Motor neuron (in vitro differentiated cells): ENCODE measurements at regions not wholly inside any gene's neighbourhood (a gene's known extent, or its start where the extent isn't known, plus 50 kb on each side); places are given as distances from the start of the nearest gene placed in this dataset.

Source experiments
- ATAC-seq, 8 experiments: fragments of 200-7000 bp; cut with Tn5 transposase; replicated peaks in 6 of 8; 2 replicates each; pipeline ENCODE4 v1.8.0; 2021; ENCODE audit warnings: mild to moderate bottlenecking in 8 of 8, moderate library complexity in 8 of 8
- H3K27ac ChIP-seq, 2 donors: fragments of 250-450 bp; sonication (Bioruptor Pico); 2 replicates each; pipeline ENCODE4 v1.9.0; 2021; ENCODE audit warnings: antibody characterized with exemption in 2 of 2, mild to moderate bottlenecking in 2 of 2, moderate library complexity in 1 of 2
- H3K4me1 ChIP-seq, 2 donors: fragments of 250-450 bp; sonication (Bioruptor Pico); replicated peaks in 1 of 2; 2 replicates each; pipeline ENCODE4 v1.6.1; 2021; ENCODE audit warnings: antibody characterized with exemption in 2 of 2, mild to moderate bottlenecking in 2 of 2, moderate library complexity in 1 of 2
- H3K4me3 ChIP-seq, 5 donors: fragments of 250-450 bp; sonication (Bioruptor Pico); 2 replicates each; pipeline ENCODE4 v1.9.0; 2021; ENCODE audit warnings: antibody characterized with exemption in 5 of 5, mild to moderate bottlenecking in 5 of 5, moderate library complexity in 4 of 5
- WGBS, 10 experiments: fragments of 450-650 bp; shearing (Covaris generic); methylation state at CpG; one replicate each; pipeline ENCODE4 v1.0.0; 2022; 5-methylcytosine and 5-hydroxymethylcytosine counted together
- in situ Hi-C, 9 experiments: fragments of 400-800 bp; cut with MboI; loops; one replicate each; pipeline ENCODE4 v1.15.0; 2021; ENCODE audit warnings: low sequenced_read_pairs in 9 of 9, low pct_unique_long_range_greater_than_20kb in 2 of 9; ENCODE audit not compliant: unreplicated experiment in 9 of 9

DNA sequence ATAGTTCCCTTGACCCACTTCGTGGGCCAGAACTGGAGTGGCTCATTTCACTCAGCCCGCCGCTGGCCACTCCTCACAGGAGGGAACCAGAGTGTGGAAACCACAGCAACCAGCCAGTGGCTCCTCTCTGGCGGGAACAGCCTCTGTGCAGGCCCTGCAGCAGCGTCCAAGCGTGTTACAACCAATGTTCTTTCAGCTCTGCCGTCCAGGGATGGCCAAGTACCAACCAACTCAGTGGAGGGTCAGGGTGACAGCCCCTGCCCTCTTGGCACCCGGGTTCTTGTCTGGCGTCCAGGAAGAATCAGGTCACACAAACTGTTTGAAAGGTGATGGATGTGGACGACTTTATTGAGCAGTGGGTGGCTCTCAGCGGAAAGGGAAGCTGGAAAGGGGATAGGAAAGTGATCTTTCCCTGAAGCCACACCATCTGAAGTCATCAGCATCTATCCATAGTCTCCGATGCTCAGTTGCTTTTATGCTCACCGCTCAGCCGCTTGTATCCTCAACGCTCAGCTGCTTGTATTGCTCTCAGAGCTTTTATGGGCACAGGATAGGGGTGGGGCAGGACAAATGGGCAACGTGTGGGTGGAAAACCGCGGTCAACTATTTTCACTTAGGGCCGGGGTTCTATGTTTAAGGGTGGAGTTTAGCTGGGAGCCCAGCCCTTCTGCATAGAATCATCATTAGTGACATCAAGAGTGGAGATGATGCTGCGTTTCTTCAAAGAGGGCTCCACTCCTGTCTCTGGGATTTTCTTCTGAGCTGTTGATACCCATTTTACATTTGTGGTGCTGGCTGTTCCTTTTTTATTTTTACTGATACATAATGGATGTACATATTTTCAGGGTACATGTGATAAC, 250.2 kb downstream of the RRAGC start:
- 11 to 100% (median 90%) methylated on average over 1 to 19 of the region's 20 CpGs for WGBS, 10 experiments
- in situ Hi-C loops: loop anchor here in 4 of 9 experiments (25.0 kb wide), 1 partner anchor 203 kb away; no protein-coding TSS in a partner anchor
- ATAC-seq: peak in 2 of 8 experiments; percentile 69 to 73

DNA sequence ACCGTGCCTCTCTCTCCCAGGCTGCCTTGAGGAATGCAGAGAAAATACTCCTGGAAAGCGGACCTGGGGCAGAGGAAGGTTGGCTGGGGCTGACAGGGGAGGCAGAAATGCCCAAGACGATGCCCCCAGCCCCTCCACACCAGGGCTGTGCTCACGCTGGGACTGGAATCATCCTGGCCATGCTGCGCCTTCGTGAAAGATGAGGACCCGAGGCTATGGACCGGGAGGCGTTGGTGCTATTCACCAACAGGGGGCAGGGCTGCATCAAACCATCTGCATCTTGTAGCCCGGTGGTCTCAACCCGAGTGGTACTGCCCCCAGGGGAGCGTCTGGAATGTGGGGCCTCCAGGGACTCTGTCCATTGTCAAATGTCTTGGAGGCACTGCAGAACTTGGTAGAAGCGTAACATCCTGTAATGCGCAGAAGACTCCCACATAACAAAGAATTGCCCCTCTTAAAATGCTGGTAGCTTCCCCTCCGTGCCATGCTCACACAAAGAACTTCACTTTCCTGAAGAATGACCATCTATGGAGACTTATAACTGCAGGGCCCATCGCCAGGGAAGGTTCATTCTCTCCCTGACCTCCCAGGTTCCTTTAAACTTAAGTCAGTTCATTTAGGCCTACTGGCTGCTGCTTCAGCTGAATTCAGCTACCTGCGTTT, 251.2 kb downstream of the RRAGC start:
- H3K4me3 ChIP-seq: no peak overlapping the region
- peaks cover 13 to 36% of the 10 kb centered on the region in 2 donors for H3K4me1 ChIP-seq
- no peak overlapping the region for H3K27ac ChIP-seq
- 30 to 95% (median 58%) methylated on average over 1 to 16 of the region's 17 CpGs; no CpG with 5 or more reads in 1 of the 10 experiments for WGBS, 10 experiments
- in situ Hi-C loops: loop anchor here in 4 of 9 experiments (25.0 kb wide), 1 partner anchor 204 kb away; no protein-coding TSS in a partner anchor
- peak in 7 of 8 experiments; percentile 23 to 82 (median 71) for ATAC-seq

More for the DNA sequence above, 250.2 kb downstream of the RRAGC start:
- Histone ChIP-seq H3K4me1 (peaks cover 13 to 40% of the 10 kb centered on the region in 2 donors), H3K4me3 (no peak overlapping the region), H3K27ac (no peak overlapping the region)

DNA sequence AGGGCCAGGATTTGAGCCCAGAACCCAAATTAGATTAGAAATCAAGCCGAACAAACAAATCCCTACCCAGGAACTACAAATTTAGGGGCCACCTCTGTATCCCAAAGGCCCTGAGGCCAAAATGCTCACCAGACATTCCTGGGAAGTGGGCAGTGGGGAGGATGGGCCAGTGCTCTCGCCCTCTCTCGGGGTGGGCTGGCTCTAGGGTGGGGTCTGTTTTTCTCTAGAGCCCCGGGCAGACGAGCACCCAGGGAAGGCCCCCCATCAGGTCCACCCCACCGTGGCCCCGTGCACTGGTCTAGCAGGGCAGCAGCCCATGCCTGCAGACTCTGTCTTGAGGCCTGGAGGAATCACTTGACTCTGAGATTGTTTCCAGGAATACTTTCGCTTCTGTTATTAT, 252.0 kb downstream of the RRAGC start:
- in situ Hi-C loops: loop anchor here in 4 of 9 experiments (25.0 kb wide), 1 partner anchor 205 kb away; no protein-coding TSS in a partner anchor
- 0 to 92% (median 87%) methylated on average over 1 to 8 of the region's 8 CpGs; no CpG with 5 or more reads in 5 of the 10 experiments for WGBS, 10 experiments
- Histone ChIP-seq H3K4me1 (peaks cover 13 to 36% of the 10 kb centered on the region in 2 donors), H3K27ac (no peak overlapping the region), H3K4me3 (no peak overlapping the region)
- peak in 1 of 8 experiments; percentile 32 for ATAC-seq

DNA sequence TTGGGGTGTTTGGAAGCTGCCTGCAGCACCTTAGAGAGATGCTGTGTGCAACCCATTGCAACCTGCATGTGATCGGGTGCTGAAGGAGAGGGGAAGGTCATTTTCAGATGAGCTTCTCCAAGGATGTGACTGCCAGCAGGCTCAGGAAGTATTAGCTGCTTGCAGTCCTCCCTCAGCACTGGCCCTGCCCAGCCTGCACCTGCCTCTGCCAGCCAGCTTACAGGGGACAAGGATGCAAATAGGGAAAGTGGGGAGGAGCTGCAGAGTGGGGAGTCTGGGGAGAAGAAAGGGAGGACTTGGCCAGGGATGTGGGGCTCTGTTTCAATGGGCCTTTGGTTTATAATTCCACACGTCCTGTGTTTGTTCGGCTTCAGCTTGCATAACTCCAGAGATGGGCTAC, 254.5 kb downstream of the RRAGC start:
- peak in 4 of 8 experiments; percentile 24 to 79 (median 67) for ATAC-seq
- in situ Hi-C loops: loop anchor here in 4 of 9 experiments (25.0 kb wide), 1 partner anchor 207 kb away; no protein-coding TSS in a partner anchor
- 20 to 100% (median 82%) methylated on average over 1 to 2 of the region's 3 CpGs; no CpG with 5 or more reads in 5 of the 10 experiments for WGBS, 10 experiments
- Histone ChIP-seq H3K4me1 (peaks cover 6 to 24% of the 10 kb centered on the region in 2 donors), H3K4me3 (no peak overlapping the region), H3K27ac (no peak overlapping the region)

DNA sequence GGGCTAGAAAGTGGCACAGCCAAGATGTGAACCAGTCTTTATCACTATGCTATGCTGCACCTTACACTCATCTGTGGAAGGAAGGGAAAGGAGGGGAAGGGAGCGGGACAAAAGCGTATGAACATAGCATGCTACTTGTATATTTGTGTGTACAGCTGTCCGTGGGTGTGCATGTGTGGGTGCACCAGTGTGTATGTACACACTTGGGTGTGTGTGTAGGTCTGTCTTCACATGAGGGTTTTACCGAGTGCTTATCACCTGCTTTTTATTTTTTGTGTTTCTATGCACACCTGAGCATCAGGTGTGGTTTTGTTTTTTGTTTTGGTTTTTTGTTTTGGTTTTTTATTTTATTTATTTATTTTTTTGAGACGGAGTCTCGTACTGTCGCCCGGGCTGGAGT, 255.7 kb downstream of the RRAGC start:
- in situ Hi-C loops: loop anchor here in 4 of 9 experiments (25.0 kb wide), 1 partner anchor 208 kb away; no protein-coding TSS in a partner anchor
- Histone ChIP-seq H3K4me1 (peaks cover 6 to 24% of the 10 kb centered on the region in 2 donors), H3K27ac (no peak overlapping the region), H3K4me3 (no peak overlapping the region)
- no peak for ATAC-seq
- WGBS, 10 experiments: 7 to 100% (median 69%) methylated on average over 1 to 8 of the region's 8 CpGs; no CpG with 5 or more reads in 1 of the 10 experiments

DNA sequence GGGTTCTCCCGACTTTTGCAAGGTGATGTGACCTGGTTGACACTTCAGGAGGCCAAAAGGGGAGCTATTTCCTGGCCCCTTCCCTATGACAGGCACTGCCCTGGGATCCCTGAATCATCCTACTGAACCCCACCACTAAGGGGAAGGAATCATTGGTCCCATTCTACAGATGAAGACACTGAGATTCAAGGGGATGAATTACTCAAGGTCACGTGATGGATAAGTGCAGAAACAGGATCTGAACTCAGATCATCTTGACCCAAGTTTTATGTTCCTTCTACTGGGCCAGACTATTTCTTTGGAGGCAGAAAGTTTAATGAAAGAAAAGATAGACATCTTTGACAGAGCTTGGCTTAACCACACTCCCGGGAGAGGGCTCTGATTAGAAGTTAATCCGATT, 258.7 kb downstream of the RRAGC start:
- ATAC-seq: no peak
- no peak overlapping the region for H3K27ac ChIP-seq
- in situ Hi-C loops: loop anchor here in 4 of 9 experiments (25.0 kb wide), 1 partner anchor 211 kb away; no protein-coding TSS in a partner anchor
- H3K4me1 ChIP-seq: peaks cover 4 to 6% of the 10 kb centered on the region in 2 donors
- no peak overlapping the region for H3K4me3 ChIP-seq
- WGBS, 10 experiments: 0 to 100% (median 60%) methylated on average over 3 to 4 of the region's 4 CpGs; no CpG with 5 or more reads in 2 of the 10 experiments

DNA sequence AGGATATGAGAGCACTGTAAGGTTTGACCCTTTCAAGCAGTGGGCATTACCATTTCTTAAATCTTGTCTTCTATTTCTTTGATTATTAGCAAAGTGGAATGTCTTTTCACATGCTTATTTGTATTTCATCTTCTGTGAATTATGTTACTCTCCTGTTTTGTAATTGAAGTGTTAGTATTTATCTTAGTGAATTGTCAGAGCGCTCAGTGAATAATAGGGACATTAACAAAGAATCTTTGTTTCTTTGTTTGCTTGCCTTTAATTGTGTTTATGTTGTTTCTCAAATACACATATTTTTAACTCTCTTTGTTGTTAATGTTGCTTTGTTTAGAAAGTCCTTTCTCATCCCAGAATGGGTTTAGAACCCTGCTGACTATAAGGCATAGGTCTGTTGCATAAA, 259.3 kb downstream of the RRAGC start:
- 0 to 100% (median 67%) methylated on average over 1 of the region's 1 CpG for WGBS, 10 experiments
- no peak overlapping the region for H3K27ac ChIP-seq
- peaks cover 4 to 6% of the 10 kb centered on the region in 2 donors for H3K4me1 ChIP-seq
- in situ Hi-C loops: loop anchor here in 4 of 9 experiments (25.0 kb wide), 1 partner anchor 212 kb away; no protein-coding TSS in a partner anchor
- no peak overlapping the region for H3K4me3 ChIP-seq
- ATAC-seq: no peak

DNA sequence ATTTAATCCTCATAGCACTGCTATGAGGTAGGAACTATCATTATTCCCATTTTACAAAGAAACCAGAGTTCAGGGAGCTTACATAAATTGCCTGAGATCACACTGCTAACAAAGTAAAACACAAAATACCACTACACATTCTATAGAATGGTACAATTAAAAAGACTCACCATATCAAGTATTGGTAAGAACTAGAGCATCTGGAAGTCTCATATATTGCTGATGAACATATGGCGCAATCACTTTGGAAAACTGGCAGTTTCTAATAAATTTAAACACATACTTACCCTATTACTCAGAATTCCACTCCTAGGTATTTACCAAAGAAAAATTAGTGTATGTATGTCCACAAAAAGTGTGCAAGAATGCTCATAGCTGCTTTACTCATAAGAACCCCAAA, 261.5 kb downstream of the RRAGC start:
- 57 to 100% (median 95%) methylated on average over 1 of the region's 1 CpG; no CpG with 5 or more reads in 4 of the 10 experiments for WGBS, 10 experiments
- H3K4me3 ChIP-seq: no peak overlapping the region
- H3K27ac ChIP-seq: no peak overlapping the region
- in situ Hi-C loops: loop anchor here in 1 of 9 experiments (25.0 kb wide), 1 partner anchor 561 kb away; the partner anchor contains the start of gene POU3F1
- no peak for ATAC-seq
- H3K4me1 ChIP-seq: no peaks in the 10 kb centered on the region

DNA sequence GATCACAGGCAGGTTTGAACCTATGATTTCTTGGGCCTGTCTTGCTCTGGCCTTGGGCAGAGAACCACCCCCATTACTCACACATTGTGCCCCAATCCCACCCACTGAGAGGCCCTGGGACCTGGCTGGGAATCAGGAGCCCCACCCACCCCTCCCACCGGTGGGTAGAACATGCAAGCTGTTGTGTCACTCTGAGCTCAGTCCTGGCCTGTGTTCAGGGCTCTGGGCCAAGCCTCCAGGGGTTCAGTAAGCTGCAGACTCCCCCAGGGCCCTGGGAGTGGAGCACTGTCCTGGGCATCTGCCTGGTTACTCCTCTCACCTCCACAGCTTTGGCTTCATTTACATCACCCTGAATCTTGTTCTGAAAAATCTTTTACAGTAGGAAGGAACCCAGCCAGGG, 270.5 kb downstream of the RRAGC start:
- whole genome bisulfite sequencing, 10 experiments: no CpG with 5 or more reads among the region's 1 CpG
- Histone ChIP-seq H3K27ac (no peak overlapping the region), H3K4me3 (no peak overlapping the region), H3K4me1 (no peaks in the 10 kb centered on the region)
- in situ Hi-C loops: loop anchor here in 1 of 9 experiments (25.0 kb wide), 1 partner anchor 552 kb away; the partner anchor contains the start of gene POU3F1
- peak in 3 of 8 experiments; percentile 90 to 96 (median 94) for ATAC-seq

DNA sequence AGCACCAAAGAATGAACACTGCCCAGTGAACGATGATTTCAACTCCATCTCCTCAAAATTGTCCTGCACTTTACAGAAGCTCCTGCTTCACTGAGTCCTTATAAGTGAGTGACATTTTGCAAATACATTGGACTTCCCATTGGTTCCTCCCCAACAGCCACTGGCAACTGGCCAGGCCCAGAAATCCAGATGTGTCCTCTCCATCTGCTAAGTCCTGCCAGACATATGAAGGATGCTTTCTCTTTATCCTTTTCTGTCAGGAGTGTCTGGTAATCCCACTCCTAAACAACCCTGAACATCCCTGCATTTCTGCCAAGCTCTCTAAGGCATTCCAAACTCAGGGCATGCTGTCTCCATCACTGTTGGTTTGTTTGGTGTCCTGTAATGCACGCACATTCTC, 271.8 kb downstream of the RRAGC start:
- H3K27ac ChIP-seq: no peak overlapping the region
- ATAC-seq: no peak
- in situ Hi-C loops: loop anchor here in 1 of 9 experiments (25.0 kb wide), 1 partner anchor 550 kb away; the partner anchor contains the start of gene POU3F1
- no peaks in the 10 kb centered on the region for H3K4me1 ChIP-seq
- WGBS, 10 experiments: 10 to 100% (median 95%) methylated on average over 1 to 2 of the region's 2 CpGs; no CpG with 5 or more reads in 3 of the 10 experiments
- no peak overlapping the region for H3K4me3 ChIP-seq

DNA sequence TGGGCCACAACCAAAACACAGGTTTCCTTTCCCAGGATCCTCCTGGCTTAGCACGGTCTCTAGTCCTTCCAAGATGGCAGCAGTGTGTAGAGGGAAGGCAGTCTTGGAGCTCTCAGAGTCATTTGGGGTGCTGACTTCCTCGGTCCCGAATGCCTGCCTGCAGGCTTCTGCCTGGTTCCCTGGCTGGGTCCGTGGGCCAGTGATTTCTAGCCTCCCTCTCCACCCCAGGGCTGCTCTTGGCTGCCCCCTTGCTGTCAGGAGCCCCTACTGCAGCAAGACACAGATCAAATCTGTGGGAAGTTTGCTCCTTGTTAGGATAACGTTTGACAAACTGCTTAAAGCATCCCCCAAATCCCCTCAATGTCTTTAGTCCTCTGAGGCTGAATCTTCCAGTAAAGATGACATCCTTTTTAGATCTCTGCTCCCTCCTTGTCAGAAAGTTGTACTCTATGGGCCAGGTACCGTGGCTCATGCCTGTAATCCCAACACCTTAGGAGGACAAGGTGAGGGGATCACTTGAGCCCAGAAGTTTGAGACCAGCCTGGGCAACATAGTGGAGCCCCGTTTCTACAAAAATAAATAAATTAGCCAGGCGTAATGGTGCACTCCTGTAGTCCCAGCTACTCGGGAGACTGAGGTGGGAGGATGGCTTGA, 272.5 kb downstream of the RRAGC start:
- in situ Hi-C loops: loop anchor here in 1 of 9 experiments (25.0 kb wide), 1 partner anchor 550 kb away; the partner anchor contains the start of gene POU3F1
- no peak overlapping the region for H3K4me3 ChIP-seq
- 0 to 69% (median 35%) methylated on average over 1 to 9 of the region's 9 CpGs; no CpG with 5 or more reads in 1 of the 10 experiments for WGBS, 10 experiments
- no peak overlapping the region for H3K27ac ChIP-seq
- H3K4me1 ChIP-seq: no peaks in the 10 kb centered on the region
- peak; percentile 11 to 73 (median 46) for ATAC-seq

DNA sequence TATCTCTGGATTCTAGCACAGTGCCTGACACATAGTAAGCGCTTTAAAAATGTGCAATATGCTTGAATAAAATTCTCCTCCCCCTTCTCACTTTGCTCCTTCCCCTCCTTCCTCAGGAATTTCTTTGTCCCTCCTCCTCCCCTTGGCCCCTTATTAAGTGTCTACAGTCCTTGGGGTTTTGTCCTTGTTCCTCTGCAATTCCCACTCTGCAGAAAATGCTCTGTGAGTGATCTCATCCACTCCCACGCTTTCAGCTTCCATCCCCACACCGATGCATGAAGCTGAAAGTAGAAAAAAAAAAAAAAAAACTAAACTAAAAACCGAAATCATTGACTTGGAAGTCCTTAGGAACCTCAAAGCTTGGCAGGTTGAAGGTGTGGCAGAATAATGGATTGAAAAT, 273.6 kb downstream of the RRAGC start:
- Histone ChIP-seq H3K27ac (no peak overlapping the region), H3K4me3 (no peak overlapping the region), H3K4me1 (no peaks in the 10 kb centered on the region)
- in situ Hi-C loops: loop anchor here in 1 of 9 experiments (25.0 kb wide), 1 partner anchor 549 kb away; the partner anchor contains the start of gene POU3F1
- 8 to 100% (median 62%) methylated on average over 1 to 4 of the region's 4 CpGs; no CpG with 5 or more reads in 1 of the 10 experiments for WGBS, 10 experiments
- ATAC-seq: no peak
